ENCODE measurements at regions not wholly inside any gene's neighbourhood (a gene's known extent, or its start where the extent isn't known, plus 50 kb on each side); places are given as distances from the start of the nearest gene placed in this dataset.

DNA sequence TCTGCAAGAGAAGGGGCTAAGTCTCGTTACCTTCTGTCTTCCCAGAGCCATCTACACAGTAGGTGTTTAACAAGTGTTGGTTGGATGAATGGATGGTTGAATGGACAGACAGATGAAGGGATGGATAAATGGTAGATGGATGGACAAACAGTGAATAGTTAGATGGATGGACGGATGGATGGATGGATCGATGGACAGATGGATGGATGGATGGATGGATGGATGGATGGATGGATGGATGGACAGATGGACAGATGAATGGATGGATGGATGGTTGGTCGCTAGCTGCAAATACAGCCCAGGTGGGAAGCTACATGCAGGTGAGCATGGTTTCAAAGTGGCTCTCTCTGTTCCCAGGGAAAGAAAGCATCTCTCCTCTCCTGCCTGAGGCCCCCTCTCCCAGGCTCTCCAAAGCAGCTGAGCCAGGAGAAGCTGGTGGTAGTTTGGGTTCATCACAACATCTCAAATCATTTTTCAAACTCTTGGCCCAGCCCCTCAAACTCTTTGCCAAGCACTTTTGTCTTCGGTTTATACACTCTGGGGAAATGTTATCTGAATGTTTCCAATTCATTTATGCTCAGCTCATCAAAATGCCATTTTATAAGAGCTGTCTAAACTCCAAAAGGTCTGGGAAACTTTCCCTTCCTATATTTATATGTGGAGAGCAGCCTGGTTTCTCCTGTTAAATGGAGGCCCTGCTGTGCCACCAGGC is 192.7 kb downstream of the ANAPC1 start:
- H3K4me1 Mint-ChIP-seq (ENCODE audit: low read depth) = no peaks in the 10 kb centered on the region
- no peaks in the 10 kb centered on the region for H3K36me3 Mint-ChIP-seq (ENCODE audit: low read depth)
- peaks cover 16% of the 10 kb centered on the region for H3K27me3 Mint-ChIP-seq (ENCODE audit: low read depth)
- no peaks in the 10 kb centered on the region for H3K9me3 Mint-ChIP-seq
- H3K27ac Mint-ChIP-seq = no peak overlapping the region
- intact Hi-C loops (cut with micrococcal nuclease) = loop anchor here (10.0 kb wide), 1 partner anchor 67 kb away; no protein-coding TSS in a partner anchor
- no peak overlapping the region for H3K4me3 Mint-ChIP-seq
- DNase-seq = no peak
- CTCF ChIA-PET = interaction anchor here (1.1 to 2.2 kb wide), 3 partner anchors 9 to 14 kb away, joined by 4 to 7 read pairs (median 5); no protein-coding TSS in a partner anchor

DNA sequence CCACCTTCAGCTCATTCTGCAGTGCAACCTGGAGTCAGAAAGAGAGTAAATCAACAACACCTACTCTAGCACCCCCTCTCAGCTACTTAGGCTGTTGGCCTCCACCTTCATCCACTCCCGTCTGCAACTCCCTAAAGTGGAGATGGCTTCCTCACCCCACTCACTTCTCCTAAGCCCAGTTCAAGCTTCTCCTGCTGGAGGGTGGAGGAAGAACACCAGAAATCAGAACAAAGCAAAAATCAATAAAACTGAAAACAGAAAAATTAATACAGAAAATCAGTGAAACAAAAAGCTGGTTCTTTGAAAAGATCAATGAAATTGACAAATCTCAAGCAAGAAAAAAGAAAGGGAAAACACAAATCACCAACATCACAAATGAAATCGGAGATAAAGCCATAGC is 191.7 kb downstream of the ANAPC1 start:
- Mint-ChIP-seq H3K27ac (no peak overlapping the region), H3K36me3 (ENCODE audit: low read depth) (no peaks in the 10 kb centered on the region), H3K4me3 (no peak overlapping the region), H3K9me3 (no peaks in the 10 kb centered on the region), H3K4me1 (ENCODE audit: low read depth) (no peaks in the 10 kb centered on the region), H3K27me3 (ENCODE audit: low read depth) (peaks cover 16% of the 10 kb centered on the region)
- CTCF ChIA-PET = interaction anchor here (2.2 kb wide), 1 partner anchor 15 kb away, joined by 7 read pairs; no protein-coding TSS in a partner anchor
- no peak for DNase-seq
- intact Hi-C loops (cut with micrococcal nuclease) = loop anchor here (10.0 kb wide), 1 partner anchor 68 kb away; no protein-coding TSS in a partner anchor

DNA sequence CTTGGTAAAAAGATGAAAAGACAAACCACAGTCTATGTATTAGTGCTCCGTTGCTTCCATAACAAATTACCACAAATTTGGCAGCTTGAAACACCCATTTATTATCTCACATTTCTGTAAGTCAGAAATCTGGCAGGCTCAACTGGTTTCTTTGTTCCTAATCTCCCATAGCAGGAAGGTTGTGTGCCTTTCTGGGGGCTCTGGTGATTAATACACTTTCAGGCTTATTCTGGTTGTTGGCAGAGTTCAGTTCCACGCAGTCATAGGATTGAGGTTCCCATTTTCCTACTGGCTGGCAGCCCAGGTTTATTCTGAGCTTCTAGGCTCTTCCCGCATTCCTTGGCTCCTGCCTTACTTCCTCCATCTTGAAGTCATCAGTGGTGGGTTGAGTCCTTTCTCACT is 189.3 kb downstream of the ANAPC1 start:
- Mint-ChIP-seq H3K9me3 (no peaks in the 10 kb centered on the region), H3K4me3 (no peak overlapping the region), H3K27me3 (ENCODE audit: low read depth) (peaks cover 20% of the 10 kb centered on the region), H3K4me1 (ENCODE audit: low read depth) (peaks cover 11% of the 10 kb centered on the region), H3K36me3 (ENCODE audit: low read depth) (no peaks in the 10 kb centered on the region), H3K27ac (no peak overlapping the region)
- intact Hi-C loops (cut with micrococcal nuclease) = loop anchor here (10.0 kb wide), 1 partner anchor 70 kb away; no protein-coding TSS in a partner anchor
- DNase-seq = no peak
- CTCF ChIA-PET = interaction anchor here (0.6 kb wide), 1 partner anchor 212 kb away, joined by 3 read pairs; no protein-coding TSS in a partner anchor

DNA sequence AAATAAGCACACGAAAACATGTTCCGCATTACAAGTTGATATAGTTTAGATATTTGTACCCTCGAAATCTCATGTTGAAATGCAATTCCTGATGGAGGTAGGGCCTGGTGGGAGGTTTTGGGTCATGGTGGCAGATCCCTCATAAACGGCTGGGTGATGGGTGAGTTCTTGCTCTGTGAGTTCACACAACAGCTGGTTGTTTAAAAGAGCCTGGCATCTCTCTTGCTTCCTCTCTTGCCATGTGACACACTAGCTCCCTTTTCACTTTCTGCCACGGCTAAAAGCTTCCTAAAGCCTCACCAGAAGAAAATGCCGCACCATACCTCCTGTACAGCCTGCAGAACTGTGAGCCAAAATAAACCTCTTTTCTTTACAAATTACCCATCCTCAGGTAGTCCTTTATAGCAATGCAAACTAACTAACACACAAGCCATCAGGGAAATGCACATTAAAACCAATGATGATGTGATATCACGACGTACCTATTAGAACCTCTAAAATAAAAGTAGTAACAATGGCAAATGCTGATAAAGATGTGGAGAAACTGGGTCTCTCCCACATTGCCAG is 188.5 kb downstream of the ANAPC1 start:
- no peaks in the 10 kb centered on the region for H3K9me3 Mint-ChIP-seq
- DNase-seq = no peak
- H3K27me3 Mint-ChIP-seq (ENCODE audit: low read depth) = peaks cover 20% of the 10 kb centered on the region
- H3K27ac Mint-ChIP-seq = no peak overlapping the region
- no peak overlapping the region for H3K4me3 Mint-ChIP-seq
- intact Hi-C loops (cut with micrococcal nuclease) = loop anchor here (10.0 kb wide), 1 partner anchor 71 kb away; no protein-coding TSS in a partner anchor
- peaks cover 11% of the 10 kb centered on the region for H3K4me1 Mint-ChIP-seq (ENCODE audit: low read depth)
- no peaks in the 10 kb centered on the region for H3K36me3 Mint-ChIP-seq (ENCODE audit: low read depth)
- CTCF ChIA-PET = interaction anchor here (0.6 kb wide), 1 partner anchor 213 kb away, joined by 3 read pairs; no protein-coding TSS in a partner anchor

DNA sequence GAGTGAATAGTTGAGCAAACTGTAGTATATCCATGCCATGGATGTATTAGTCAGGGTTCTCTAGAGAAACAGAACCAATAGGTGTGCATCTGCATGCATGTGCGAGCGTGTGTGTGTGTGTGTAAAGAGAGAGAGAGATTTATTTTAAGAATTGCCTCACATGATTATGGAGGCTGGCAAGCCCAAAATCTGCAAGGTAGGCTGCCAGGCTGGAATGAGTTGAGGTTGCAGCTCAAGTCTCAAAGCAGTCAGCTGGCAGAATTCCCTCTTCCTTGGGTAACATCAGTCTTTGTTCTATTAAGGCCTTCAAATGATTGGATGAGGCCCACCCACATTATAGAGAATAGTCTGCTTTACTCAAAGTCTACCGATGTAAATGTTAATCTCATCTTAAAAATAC is 187.8 kb downstream of the ANAPC1 start:
- peaks cover 11% of the 10 kb centered on the region for H3K4me1 Mint-ChIP-seq (ENCODE audit: low read depth)
- H3K27ac Mint-ChIP-seq = no peak overlapping the region
- no peaks in the 10 kb centered on the region for H3K36me3 Mint-ChIP-seq (ENCODE audit: low read depth)
- CTCF ChIA-PET = no interaction called here
- DNase-seq = no peak
- no peaks in the 10 kb centered on the region for H3K9me3 Mint-ChIP-seq
- H3K4me3 Mint-ChIP-seq = no peak overlapping the region
- intact Hi-C loops (cut with micrococcal nuclease) = loop anchor here (10.0 kb wide), 1 partner anchor 71 kb away; no protein-coding TSS in a partner anchor
- peaks cover 18% of the 10 kb centered on the region for H3K27me3 Mint-ChIP-seq (ENCODE audit: low read depth)

DNA sequence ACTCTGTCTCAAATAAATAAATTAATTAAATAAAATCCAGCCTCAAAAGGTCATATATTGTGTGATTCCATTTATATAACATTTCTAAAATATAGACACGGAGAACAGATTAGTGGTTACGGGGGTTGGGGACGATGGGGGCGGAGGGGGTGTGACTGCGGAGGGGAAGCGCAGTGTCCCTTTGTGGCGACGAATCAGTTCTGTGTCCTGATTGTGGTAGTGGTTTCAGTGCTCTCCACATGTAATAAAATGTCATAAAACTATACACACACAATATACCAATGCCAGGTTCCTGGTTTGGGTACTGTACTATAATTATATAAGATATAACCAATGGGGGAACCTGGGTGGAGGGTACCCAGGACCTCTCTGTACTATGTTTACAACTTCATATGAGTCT is 186.4 kb downstream of the ANAPC1 start:
- H3K9me3 Mint-ChIP-seq = no peaks in the 10 kb centered on the region
- no peak overlapping the region for H3K4me3 Mint-ChIP-seq
- DNase-seq = no peak
- CTCF ChIA-PET = interaction anchor here (0.6 kb wide), 1 partner anchor 895 kb away, joined by 3 read pairs; no protein-coding TSS in a partner anchor
- H3K4me1 Mint-ChIP-seq (ENCODE audit: low read depth) = peaks cover 19% of the 10 kb centered on the region
- no peaks in the 10 kb centered on the region for H3K36me3 Mint-ChIP-seq (ENCODE audit: low read depth)
- H3K27ac Mint-ChIP-seq = no peak overlapping the region
- peaks cover 21% of the 10 kb centered on the region for H3K27me3 Mint-ChIP-seq (ENCODE audit: low read depth)
- intact Hi-C loops (cut with micrococcal nuclease) = loop anchor here (10.0 kb wide), 1 partner anchor 73 kb away; no protein-coding TSS in a partner anchor

DNA sequence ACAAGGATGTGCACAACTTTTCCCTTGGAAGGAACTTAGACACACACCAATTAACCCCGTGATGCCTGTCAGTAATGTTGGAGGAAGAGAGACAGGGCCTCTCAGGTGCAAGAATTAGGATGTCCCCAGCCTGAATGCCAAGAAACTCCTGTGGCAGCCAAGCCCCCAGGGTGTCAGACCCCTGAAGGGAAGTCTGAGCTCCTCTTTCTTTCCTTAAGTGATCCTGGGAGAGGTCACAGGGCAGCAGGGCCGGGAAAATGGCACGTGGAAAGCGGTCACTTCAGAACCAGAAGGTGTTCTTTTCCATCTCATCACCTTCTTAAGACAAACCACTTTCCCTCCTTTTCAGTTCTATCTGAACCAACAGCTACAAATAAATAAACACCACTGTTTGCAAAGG is 185.9 kb downstream of the ANAPC1 start:
- Mint-ChIP-seq H3K27me3 (ENCODE audit: low read depth) (peaks cover 24% of the 10 kb centered on the region), H3K27ac (no peak overlapping the region), H3K4me3 (no peak overlapping the region), H3K4me1 (ENCODE audit: low read depth) (peaks cover 19% of the 10 kb centered on the region), H3K36me3 (ENCODE audit: low read depth) (no peaks in the 10 kb centered on the region), H3K9me3 (no peaks in the 10 kb centered on the region)
- CTCF ChIA-PET = interaction anchor here (0.6 kb wide), 1 partner anchor 895 kb away, joined by 3 read pairs; no protein-coding TSS in a partner anchor
- intact Hi-C loops (cut with micrococcal nuclease) = loop anchor here (10.0 kb wide), 1 partner anchor 73 kb away; no protein-coding TSS in a partner anchor
- no peak for DNase-seq

DNA sequence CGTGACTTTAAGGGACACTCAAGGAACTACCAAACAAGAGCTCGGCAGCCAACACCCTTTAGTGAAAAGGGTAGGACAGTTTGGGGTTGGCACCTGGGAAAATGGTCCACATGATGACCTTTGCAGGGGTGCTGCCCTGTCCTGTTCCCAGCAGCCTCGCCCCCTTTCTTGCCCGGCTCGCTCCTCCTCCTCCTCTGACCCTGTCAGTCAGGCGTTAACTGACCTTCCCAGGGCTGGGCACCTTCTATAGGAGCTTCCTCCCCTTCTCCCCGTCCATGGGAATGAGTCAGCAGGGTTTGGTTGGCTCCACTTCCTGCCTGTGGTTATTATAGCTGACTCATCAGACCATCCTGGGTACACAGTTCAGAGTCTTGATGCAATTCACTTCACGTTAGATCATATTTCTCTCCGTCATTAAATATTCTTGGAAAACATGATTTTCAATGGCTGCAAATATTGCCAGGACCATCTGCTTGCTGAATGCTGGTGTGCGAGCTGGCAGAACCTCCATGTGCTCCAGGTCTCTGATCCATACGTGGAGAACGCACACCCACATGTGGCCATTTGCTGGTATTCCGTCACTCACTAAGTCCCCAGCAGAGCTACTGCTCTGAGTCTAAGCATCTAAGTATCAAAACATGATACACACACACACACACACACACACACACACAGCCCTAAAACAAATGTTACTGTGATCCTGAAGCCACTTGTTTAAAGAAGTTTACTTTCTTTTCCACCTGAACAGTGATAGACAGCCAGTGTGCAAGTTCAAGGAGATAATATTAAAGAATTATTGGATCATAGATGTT is 185.0 kb downstream of the ANAPC1 start:
- CTCF ChIA-PET = interaction anchor here (0.6 kb wide), 1 partner anchor 887 kb away, joined by 3 read pairs; no protein-coding TSS in a partner anchor
- Mint-ChIP-seq H3K27me3 (ENCODE audit: low read depth) (peaks cover 23% of the 10 kb centered on the region), H3K4me3 (no peak overlapping the region), H3K36me3 (ENCODE audit: low read depth) (no peaks in the 10 kb centered on the region), H3K9me3 (no peaks in the 10 kb centered on the region), H3K27ac (no peak overlapping the region), H3K4me1 (ENCODE audit: low read depth) (peaks cover 19% of the 10 kb centered on the region)
- intact Hi-C loops (cut with micrococcal nuclease) = loop anchor here (10.0 kb wide), 1 partner anchor 74 kb away; no protein-coding TSS in a partner anchor
- DNase-seq = peak; percentile 78

DNA sequence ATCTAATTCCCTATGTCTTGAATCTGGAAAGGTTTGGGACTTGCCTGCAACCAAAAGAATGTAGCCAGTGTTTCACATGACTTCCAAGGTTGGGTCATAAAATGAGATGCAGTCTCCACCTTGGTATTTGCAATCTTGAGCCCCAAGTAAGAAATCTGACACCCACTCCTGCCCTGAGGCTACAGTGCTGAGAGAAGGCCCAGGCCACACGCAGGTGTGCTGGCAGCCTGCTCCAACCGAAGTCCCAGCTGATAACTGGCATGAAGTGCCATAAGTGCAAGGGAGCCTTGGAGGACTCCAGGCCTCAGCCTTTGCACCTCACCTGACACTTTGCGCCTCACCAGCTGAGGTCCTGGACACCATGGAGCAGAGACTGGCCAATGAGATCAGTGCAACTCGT is 182.7 kb downstream of the ANAPC1 start:
- DNase-seq = no peak
- Mint-ChIP-seq H3K9me3 (no peaks in the 10 kb centered on the region), H3K4me1 (ENCODE audit: low read depth) (peaks cover 34% of the 10 kb centered on the region), H3K4me3 (no peak overlapping the region), H3K27ac (no peak overlapping the region), H3K27me3 (ENCODE audit: low read depth) (peaks cover 21% of the 10 kb centered on the region), H3K36me3 (ENCODE audit: low read depth) (no peaks in the 10 kb centered on the region)
- CTCF ChIA-PET = interaction anchor here (0.8 to 2.5 kb wide), 2 partner anchors 218 to 583 kb away, joined by 3 to 7 read pairs; no protein-coding TSS in a partner anchor
- intact Hi-C loops (cut with micrococcal nuclease) = loop anchor here (5.0 kb wide), 1 partner anchor 899 kb away; no protein-coding TSS in a partner anchor

DNA sequence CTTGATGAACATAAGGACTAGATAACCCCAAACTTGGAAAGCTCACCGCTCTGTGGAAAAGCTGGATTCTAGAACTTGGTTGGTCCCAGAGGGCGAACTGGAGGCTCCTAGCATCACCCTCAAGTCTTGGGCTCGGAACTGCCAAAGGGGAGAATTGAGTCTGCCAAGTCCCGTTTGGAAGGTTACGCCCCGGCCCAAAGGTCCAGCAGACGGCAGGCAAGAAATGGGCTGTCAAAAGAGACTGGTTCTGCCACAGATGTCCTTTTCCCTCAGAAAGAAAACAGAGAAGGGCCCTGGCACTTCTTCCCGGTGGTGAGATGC is 182.2 kb downstream of the ANAPC1 start:
- no peaks in the 10 kb centered on the region for H3K9me3 Mint-ChIP-seq
- H3K27me3 Mint-ChIP-seq (ENCODE audit: low read depth) = peaks cover 21% of the 10 kb centered on the region
- intact Hi-C loops (cut with micrococcal nuclease) = loop anchor here (5.0 kb wide), 1 partner anchor 899 kb away; no protein-coding TSS in a partner anchor
- CTCF ChIA-PET = interaction anchor here (0.8 to 2.5 kb wide), 2 partner anchors 218 to 584 kb away, joined by 3 to 7 read pairs; no protein-coding TSS in a partner anchor
- no peak overlapping the region for H3K27ac Mint-ChIP-seq
- no peak for DNase-seq
- no peaks in the 10 kb centered on the region for H3K36me3 Mint-ChIP-seq (ENCODE audit: low read depth)
- no peak overlapping the region for H3K4me3 Mint-ChIP-seq
- peaks cover 39% of the 10 kb centered on the region for H3K4me1 Mint-ChIP-seq (ENCODE audit: low read depth)

DNA sequence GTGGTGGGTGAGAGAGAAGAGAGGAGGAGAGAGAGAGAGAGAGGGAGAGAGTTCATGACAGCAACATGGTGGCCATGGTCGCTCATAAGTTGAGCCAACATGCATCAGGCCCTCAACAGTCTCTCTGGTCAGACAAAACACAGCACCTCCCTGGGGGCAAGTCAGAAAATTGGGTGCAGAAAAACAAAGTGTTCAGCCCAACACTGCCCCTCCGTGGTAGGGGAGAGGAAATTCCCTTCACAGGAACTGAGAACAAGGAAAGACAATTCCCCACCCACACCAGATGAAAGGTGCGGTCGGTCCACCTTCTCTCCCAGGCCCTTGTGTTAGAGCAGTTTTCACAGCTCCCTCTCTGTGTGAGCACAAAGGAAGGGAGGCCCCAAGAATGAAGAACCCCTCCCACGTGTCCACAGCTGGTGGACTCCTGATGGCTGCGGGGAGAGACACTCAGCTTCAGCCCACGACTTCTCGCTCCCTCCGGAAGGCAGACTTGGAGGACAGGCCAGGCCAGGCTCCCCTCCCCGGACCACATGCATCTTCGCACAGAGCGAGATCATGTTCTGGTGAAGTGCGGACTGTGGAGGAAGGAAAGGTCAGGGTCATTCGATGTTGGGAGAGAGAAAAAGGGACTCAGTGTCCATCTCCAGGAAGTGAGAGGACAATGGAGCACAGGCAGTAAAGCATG is 181.7 kb downstream of the ANAPC1 start:
- peak; percentile 67 for DNase-seq
- Mint-ChIP-seq H3K36me3 (ENCODE audit: low read depth) (no peaks in the 10 kb centered on the region), H3K27me3 (ENCODE audit: low read depth) (peaks cover 21% of the 10 kb centered on the region), H3K4me3 (no peak overlapping the region), H3K4me1 (ENCODE audit: low read depth) (peaks cover 40% of the 10 kb centered on the region), H3K9me3 (no peaks in the 10 kb centered on the region), H3K27ac (no peak overlapping the region)
- CTCF ChIA-PET = interaction anchor here (0.8 to 2.5 kb wide), 4 partner anchors 12 to 584 kb away, joined by 3 to 7 read pairs (median 3); no protein-coding TSS in a partner anchor
- intact Hi-C loops (cut with micrococcal nuclease) = loop anchor here (5.0 kb wide), 1 partner anchor 900 kb away; no protein-coding TSS in a partner anchor
